GM23248 (cell line): ENCODE measurements at regions not wholly inside any gene's neighbourhood (a gene's known extent, or its start where the extent isn't known, plus 50 kb on each side); places are given as distances from the start of the nearest gene placed in this dataset.

Experiments
- EZH2 ChIP-seq: fragments of 200-600 bp; sonication (generic); IDR thresholded peaks from 2 replicates; pipeline ENCODE4 v1.6.1; 2018; ENCODE audit warnings: antibody characterized with exemption, mild to moderate bottlenecking; ENCODE audit not compliant: insufficient read depth, poor library complexity, severe bottlenecking
- EZH2phosphoT487 ChIP-seq: fragments of 200-600 bp; sonication (generic); IDR thresholded peaks from 2 replicates; pipeline ENCODE4 v1.6.1; 2018; ENCODE audit warnings: antibody characterized with exemption, moderate library complexity, mild to moderate bottlenecking, low read depth; ENCODE audit not compliant: insufficient read depth

DNA sequence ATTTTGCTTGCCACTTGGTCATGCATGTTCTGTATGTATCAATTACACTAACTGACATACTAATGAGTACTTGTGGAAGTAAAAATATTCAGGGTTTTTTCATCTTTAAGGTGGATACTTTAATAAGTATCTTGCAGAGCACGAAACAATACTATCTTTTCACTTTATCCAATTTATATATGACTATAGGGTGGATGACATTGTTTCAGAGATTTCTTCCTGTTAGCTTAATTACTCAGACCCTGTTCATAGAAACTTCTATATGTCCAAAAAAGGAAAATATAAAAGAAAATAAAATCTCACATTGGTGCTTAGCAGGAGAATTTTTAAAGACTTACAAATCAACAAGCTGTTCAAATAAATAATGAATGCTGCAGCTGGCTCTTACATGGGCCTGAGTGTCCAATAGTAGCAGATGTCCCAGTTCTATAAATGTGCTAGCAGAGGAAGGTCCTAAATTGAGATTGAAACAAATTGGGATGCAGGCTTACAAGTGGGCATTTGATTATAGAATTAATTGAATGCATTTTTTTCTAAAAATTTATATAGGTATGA, 91.5 kb upstream of the THSD7A start:
- TF ChIP-seq EZH2 (no peak), EZH2phosphoT487 (no peak)
